ENCODE measurements at regions not wholly inside any gene's neighbourhood (a gene's known extent, or its start where the extent isn't known, plus 50 kb on each side); places are given as distances from the start of the nearest gene placed in this dataset.

GRCh38 chr10:36051500-36051991 lies 409.4 kb upstream of the FZD8 start (continued):
- TF ChIP-seq, protein P1, sequence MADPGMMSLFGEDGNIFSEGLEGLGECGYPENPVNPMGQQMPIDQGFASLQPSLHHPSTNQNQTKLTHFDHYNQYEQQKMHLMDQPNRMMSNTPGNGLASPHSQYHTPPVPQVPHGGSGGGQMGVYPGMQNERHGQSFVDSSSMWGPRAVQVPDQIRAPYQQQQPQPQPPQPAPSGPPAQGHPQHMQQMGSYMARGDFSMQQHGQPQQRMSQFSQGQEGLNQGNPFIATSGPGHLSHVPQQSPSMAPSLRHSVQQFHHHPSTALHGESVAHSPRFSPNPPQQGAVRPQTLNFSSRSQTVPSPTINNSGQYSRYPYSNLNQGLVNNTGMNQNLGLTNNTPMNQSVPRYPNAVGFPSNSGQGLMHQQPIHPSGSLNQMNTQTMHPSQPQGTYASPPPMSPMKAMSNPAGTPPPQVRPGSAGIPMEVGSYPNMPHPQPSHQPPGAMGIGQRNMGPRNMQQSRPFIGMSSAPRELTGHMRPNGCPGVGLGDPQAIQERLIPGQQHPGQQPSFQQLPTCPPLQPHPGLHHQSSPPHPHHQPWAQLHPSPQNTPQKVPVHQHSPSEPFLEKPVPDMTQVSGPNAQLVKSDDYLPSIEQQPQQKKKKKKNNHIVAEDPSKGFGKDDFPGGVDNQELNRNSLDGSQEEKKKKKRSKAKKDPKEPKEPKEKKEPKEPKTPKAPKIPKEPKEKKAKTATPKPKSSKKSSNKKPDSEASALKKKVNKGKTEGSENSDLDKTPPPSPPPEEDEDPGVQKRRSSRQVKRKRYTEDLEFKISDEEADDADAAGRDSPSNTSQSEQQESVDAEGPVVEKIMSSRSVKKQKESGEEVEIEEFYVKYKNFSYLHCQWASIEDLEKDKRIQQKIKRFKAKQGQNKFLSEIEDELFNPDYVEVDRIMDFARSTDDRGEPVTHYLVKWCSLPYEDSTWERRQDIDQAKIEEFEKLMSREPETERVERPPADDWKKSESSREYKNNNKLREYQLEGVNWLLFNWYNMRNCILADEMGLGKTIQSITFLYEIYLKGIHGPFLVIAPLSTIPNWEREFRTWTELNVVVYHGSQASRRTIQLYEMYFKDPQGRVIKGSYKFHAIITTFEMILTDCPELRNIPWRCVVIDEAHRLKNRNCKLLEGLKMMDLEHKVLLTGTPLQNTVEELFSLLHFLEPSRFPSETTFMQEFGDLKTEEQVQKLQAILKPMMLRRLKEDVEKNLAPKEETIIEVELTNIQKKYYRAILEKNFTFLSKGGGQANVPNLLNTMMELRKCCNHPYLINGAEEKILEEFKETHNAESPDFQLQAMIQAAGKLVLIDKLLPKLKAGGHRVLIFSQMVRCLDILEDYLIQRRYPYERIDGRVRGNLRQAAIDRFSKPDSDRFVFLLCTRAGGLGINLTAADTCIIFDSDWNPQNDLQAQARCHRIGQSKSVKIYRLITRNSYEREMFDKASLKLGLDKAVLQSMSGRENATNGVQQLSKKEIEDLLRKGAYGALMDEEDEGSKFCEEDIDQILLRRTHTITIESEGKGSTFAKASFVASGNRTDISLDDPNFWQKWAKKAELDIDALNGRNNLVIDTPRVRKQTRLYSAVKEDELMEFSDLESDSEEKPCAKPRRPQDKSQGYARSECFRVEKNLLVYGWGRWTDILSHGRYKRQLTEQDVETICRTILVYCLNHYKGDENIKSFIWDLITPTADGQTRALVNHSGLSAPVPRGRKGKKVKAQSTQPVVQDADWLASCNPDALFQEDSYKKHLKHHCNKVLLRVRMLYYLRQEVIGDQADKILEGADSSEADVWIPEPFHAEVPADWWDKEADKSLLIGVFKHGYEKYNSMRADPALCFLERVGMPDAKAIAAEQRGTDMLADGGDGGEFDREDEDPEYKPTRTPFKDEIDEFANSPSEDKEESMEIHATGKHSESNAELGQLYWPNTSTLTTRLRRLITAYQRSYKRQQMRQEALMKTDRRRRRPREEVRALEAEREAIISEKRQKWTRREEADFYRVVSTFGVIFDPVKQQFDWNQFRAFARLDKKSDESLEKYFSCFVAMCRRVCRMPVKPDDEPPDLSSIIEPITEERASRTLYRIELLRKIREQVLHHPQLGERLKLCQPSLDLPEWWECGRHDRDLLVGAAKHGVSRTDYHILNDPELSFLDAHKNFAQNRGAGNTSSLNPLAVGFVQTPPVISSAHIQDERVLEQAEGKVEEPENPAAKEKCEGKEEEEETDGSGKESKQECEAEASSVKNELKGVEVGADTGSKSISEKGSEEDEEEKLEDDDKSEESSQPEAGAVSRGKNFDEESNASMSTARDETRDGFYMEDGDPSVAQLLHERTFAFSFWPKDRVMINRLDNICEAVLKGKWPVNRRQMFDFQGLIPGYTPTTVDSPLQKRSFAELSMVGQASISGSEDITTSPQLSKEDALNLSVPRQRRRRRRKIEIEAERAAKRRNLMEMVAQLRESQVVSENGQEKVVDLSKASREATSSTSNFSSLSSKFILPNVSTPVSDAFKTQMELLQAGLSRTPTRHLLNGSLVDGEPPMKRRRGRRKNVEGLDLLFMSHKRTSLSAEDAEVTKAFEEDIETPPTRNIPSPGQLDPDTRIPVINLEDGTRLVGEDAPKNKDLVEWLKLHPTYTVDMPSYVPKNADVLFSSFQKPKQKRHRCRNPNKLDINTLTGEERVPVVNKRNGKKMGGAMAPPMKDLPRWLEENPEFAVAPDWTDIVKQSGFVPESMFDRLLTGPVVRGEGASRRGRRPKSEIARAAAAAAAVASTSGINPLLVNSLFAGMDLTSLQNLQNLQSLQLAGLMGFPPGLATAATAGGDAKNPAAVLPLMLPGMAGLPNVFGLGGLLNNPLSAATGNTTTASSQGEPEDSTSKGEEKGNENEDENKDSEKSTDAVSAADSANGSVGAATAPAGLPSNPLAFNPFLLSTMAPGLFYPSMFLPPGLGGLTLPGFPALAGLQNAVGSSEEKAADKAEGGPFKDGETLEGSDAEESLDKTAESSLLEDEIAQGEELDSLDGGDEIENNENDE (IDR thresholded peaks at IDR 0.05; ENCODE audit: insufficient replicate concordance, low read length) = no peak
- no peak for TF ChIP-seq CHD2 (IDR thresholded peaks at IDR 0.05; ENCODE audit: low read length)
- TF ChIP-seq, protein P2, sequence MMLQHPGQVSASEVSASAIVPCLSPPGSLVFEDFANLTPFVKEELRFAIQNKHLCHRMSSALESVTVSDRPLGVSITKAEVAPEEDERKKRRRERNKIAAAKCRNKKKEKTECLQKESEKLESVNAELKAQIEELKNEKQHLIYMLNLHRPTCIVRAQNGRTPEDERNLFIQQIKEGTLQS (IDR thresholded peaks at IDR 0.05; ENCODE audit: insufficient read depth, low read depth, low read length) = no peak
- TF ChIP-seq SUZ12 (IDR thresholded peaks at IDR 0.05; ENCODE audit: low read length) = no peak
- TF ChIP-seq POU5F1 (IDR thresholded peaks at IDR 0.05; ENCODE audit: low read depth, low read length) = no peak
- TF ChIP-seq KDM1A (IDR thresholded peaks at IDR 0.05; ENCODE audit: borderline replicate concordance, low read length) = no peak
- no peak for TF ChIP-seq ZNF274 (IDR thresholded peaks at IDR 0.05; ENCODE audit: borderline replicate concordance, extremely low read depth, low read length)
- no peak for TF ChIP-seq RXRA (IDR thresholded peaks at IDR 0.05; ENCODE audit: insufficient read depth, low read depth, low read length)
- no peak for TF ChIP-seq EZH2 (IDR thresholded peaks at IDR 0.05; ENCODE audit: low read depth, low read length, severe bottlenecking)
- TF ChIP-seq SP1 (IDR thresholded peaks at IDR 0.05; ENCODE audit: low read depth, low read length) = no peak
- TF ChIP-seq PHF8 (conservative IDR thresholded peaks at IDR 0.05; ENCODE audit: low read depth, low read length) = no peak
- TF ChIP-seq SIX5 (IDR thresholded peaks at IDR 0.05; ENCODE audit: low read depth, low read length) = no peak
